MM.1S (cell line): ENCODE measurements at regions not wholly inside any gene's neighbourhood (a gene's known extent, or its start where the extent isn't known, plus 50 kb on each side); places are given as distances from the start of the nearest gene placed in this dataset.

Experiments used
- DNase-seq: peaks from one replicate; pipeline ENCODE4 v3.0.0-alpha.2; 2015
- H2AFZ ChIP-seq: fragments of 300-600 bp; sonication (generic); 2 replicates; pipeline ENCODE4 v1.6.0; 2016; ENCODE audit warnings: antibody characterized with exemption, low read length
- H3F3A ChIP-seq: fragments of 300-600 bp; sonication (generic); 2 replicates; pipeline ENCODE4 v1.6.1; 2016; ENCODE audit warnings: mild to moderate bottlenecking, antibody characterized with exemption, low read length, moderate library complexity, mixed read lengths; ENCODE audit not compliant: insufficient read depth
- H3K27ac ChIP-seq: fragments of 300-600 bp; sonication (generic); 2 replicates; pipeline ENCODE4 v1.5.1; 2016; ENCODE audit warnings: mild to moderate bottlenecking, low read length
- H3K27me3 ChIP-seq: fragments of 300-600 bp; sonication (generic); replicated peaks from 2 replicates; pipeline ENCODE4 v1.6.0; 2016; ENCODE audit warnings: low read length; ENCODE audit not compliant: insufficient read depth
- H3K36me3 ChIP-seq: fragments of 300-600 bp; sonication (generic); replicated peaks from 2 replicates; pipeline ENCODE4 v1.6.1; 2016; ENCODE audit warnings: mild to moderate bottlenecking, low read length, mixed read lengths; ENCODE audit not compliant: insufficient read depth
- H3K4me1 ChIP-seq: fragments of 300-600 bp; sonication (generic); 2 replicates; pipeline ENCODE4 v1.6.1; 2016; ENCODE audit warnings: low read length, mixed read lengths
- H3K4me2 ChIP-seq: fragments of 300-600 bp; sonication (generic); 2 replicates; pipeline ENCODE4 v1.6.0; 2016; ENCODE audit warnings: low read depth, low read length
- H3K4me3 ChIP-seq: fragments of 300-600 bp; sonication (generic); 2 replicates; pipeline ENCODE4 v1.5.1; 2016; ENCODE audit warnings: low read length, mixed read lengths
- H3K79me2 ChIP-seq: fragments of 300-600 bp; sonication (generic); 2 replicates; pipeline ENCODE4 v1.6.1; 2016; ENCODE audit warnings: mixed run types, low read length, mixed read lengths
- H3K9ac ChIP-seq: fragments of 300-600 bp; sonication (generic); 2 replicates; pipeline ENCODE4 v1.6.1; 2016; ENCODE audit warnings: low read length, mixed read lengths
- H3K9me2 ChIP-seq: fragments of 300-600 bp; sonication (generic); replicated peaks from 2 replicates; pipeline ENCODE4 v1.6.1; 2016; ENCODE audit warnings: mild to moderate bottlenecking, low read length, mixed read lengths; ENCODE audit not compliant: insufficient read depth
- H3K9me3 ChIP-seq: fragments of 300-600 bp; sonication (generic); replicated peaks from 2 replicates; pipeline ENCODE4 v1.6.1; 2016; ENCODE audit warnings: mild to moderate bottlenecking, low read length, mixed read lengths; ENCODE audit not compliant: insufficient read depth
- H4K20me1 ChIP-seq: fragments of 300-600 bp; sonication (generic); 2 replicates; pipeline ENCODE4 v1.6.1; 2016; ENCODE audit warnings: mild to moderate bottlenecking, low read length, moderate library complexity, mixed read lengths; ENCODE audit not compliant: insufficient read depth
- CTCF ChIP-seq: fragments of 300-600 bp; sonication (generic); IDR thresholded peaks from 2 replicates; pipeline ENCODE4 v1.5.1; 2016; ENCODE audit warnings: antibody characterized with exemption, low read length, mixed read lengths
- EZH2 ChIP-seq: fragments of 300-600 bp; sonication (generic); optimal IDR thresholded peaks from 2 replicates; pipeline ENCODE3; 2017; ENCODE audit warnings: low read depth, mild to moderate bottlenecking, antibody characterized with exemption, low read length, mixed read lengths
- EZH2phosphoT487 ChIP-seq: fragments of 300-600 bp; sonication (generic); IDR thresholded peaks from 2 replicates; pipeline ENCODE4 v1.6.1; 2018; ENCODE audit warnings: antibody characterized with exemption, low read length

- Histone ChIP-seq H3K4me1 (no peaks in the 10 kb centered on the region), H3K9me2 (no peaks in the 10 kb centered on the region), H4K20me1 (no peaks in the 10 kb centered on the region), H2AFZ (no peak overlapping the region), H3K4me3 (no peak overlapping the region), H3F3A (no peaks in the 10 kb centered on the region), H3K79me2 (no peaks in the 10 kb centered on the region), H3K9ac (no peak overlapping the region), H3K27ac (no peak overlapping the region), H3K27me3 (no peaks in the 10 kb centered on the region), H3K36me3 (no peaks in the 10 kb centered on the region), H3K4me2 (no peak overlapping the region), H3K9me3 (no peaks in the 10 kb centered on the region)
- TF ChIP-seq EZH2phosphoT487 (no peak), CTCF (no peak), EZH2 (no peak)
- no peak for DNase-seq
Measured at GRCh38 chr12:84689638-84690037, 223.0 kb downstream of the SLC6A15 start.

- Histone ChIP-seq H3K27me3 (no peaks in the 10 kb centered on the region), H3K9ac (no peak overlapping the region), H3K9me2 (no peaks in the 10 kb centered on the region), H3K36me3 (no peaks in the 10 kb centered on the region), H2AFZ (no peak overlapping the region), H3K4me2 (no peak overlapping the region), H3K27ac (no peak overlapping the region), H3K4me3 (no peak overlapping the region), H3K9me3 (no peaks in the 10 kb centered on the region), H3K4me1 (no peaks in the 10 kb centered on the region), H4K20me1 (no peaks in the 10 kb centered on the region), H3F3A (no peaks in the 10 kb centered on the region), H3K79me2 (no peaks in the 10 kb centered on the region)
- TF ChIP-seq EZH2 (no peak), EZH2phosphoT487 (no peak), CTCF (no peak)
- DNase-seq: no peak
Measured at GRCh38 chr12:84685379-84685778, 227.2 kb downstream of the SLC6A15 start.

GRCh38 chr12:84676787-84677186, 235.8 kb downstream of the SLC6A15 start:
- no peaks in the 10 kb centered on the region for H3K9me2 ChIP-seq
- no peak overlapping the region for H3K27ac ChIP-seq
- no peaks in the 10 kb centered on the region for H3F3A ChIP-seq
- no peak overlapping the region for H3K4me3 ChIP-seq
- TF ChIP-seq EZH2phosphoT487: no peak
- no peak for TF ChIP-seq EZH2
- no peak for TF ChIP-seq CTCF
- no peaks in the 10 kb centered on the region for H3K4me1 ChIP-seq
- no peaks in the 10 kb centered on the region for H3K27me3 ChIP-seq
- DNase-seq: no peak
- H3K79me2 ChIP-seq: no peaks in the 10 kb centered on the region
- H3K9ac ChIP-seq: no peak overlapping the region
- no peak overlapping the region for H2AFZ ChIP-seq
- H3K9me3 ChIP-seq: no peaks in the 10 kb centered on the region
- no peaks in the 10 kb centered on the region for H3K36me3 ChIP-seq
- H4K20me1 ChIP-seq: no peaks in the 10 kb centered on the region
- H3K4me2 ChIP-seq: no peak overlapping the region

- H3K9me3 ChIP-seq: no peaks in the 10 kb centered on the region
- H3K9ac ChIP-seq: no peak overlapping the region
- TF ChIP-seq EZH2phosphoT487: no peak
- TF ChIP-seq EZH2: no peak
- TF ChIP-seq CTCF: no peak
- H3K4me1 ChIP-seq: no peaks in the 10 kb centered on the region
- H4K20me1 ChIP-seq: no peaks in the 10 kb centered on the region
- no peaks in the 10 kb centered on the region for H3K27me3 ChIP-seq
- no peak overlapping the region for H3K4me3 ChIP-seq
- H3K4me2 ChIP-seq: no peak overlapping the region
- H3K27ac ChIP-seq: no peak overlapping the region
- H2AFZ ChIP-seq: no peak overlapping the region
- no peak for DNase-seq
- no peaks in the 10 kb centered on the region for H3F3A ChIP-seq
- H3K9me2 ChIP-seq: no peaks in the 10 kb centered on the region
- H3K36me3 ChIP-seq: no peaks in the 10 kb centered on the region
- no peaks in the 10 kb centered on the region for H3K79me2 ChIP-seq
Measured at GRCh38 chr12:84661786-84662185, 250.8 kb downstream of the SLC6A15 start.
